PC-3 (cell line): ENCODE measurements at regions not wholly inside any gene's neighbourhood (a gene's known extent, or its start where the extent isn't known, plus 50 kb on each side); places are given as distances from the start of the nearest gene placed in this dataset.

Experiments used
- EZH2 ChIP-seq: fragments of 300-600 bp; sonication (generic); IDR thresholded peaks from one replicate; pipeline ENCODE4 v1.6.1; 2017; ENCODE audit warnings: antibody characterized with exemption, mild to moderate bottlenecking, low read length; ENCODE audit not compliant: unreplicated experiment
- EZH2phosphoT487 ChIP-seq: fragments of 300-600 bp; sonication (generic); IDR thresholded peaks from 2 replicates; pipeline ENCODE4 v1.6.1; 2018; ENCODE audit warnings: mild to moderate bottlenecking, antibody characterized with exemption, low read length, borderline replicate concordance
- TF ChIP-seq, protein P1 (sequence below): fragments of 300-600 bp; sonication (generic); conservative IDR thresholded peaks from 2 replicates; pipeline ENCODE4 v1.5.1; 2017; ENCODE audit warnings: antibody characterized with exemption, low read depth, mild to moderate bottlenecking, low read length

DNA sequence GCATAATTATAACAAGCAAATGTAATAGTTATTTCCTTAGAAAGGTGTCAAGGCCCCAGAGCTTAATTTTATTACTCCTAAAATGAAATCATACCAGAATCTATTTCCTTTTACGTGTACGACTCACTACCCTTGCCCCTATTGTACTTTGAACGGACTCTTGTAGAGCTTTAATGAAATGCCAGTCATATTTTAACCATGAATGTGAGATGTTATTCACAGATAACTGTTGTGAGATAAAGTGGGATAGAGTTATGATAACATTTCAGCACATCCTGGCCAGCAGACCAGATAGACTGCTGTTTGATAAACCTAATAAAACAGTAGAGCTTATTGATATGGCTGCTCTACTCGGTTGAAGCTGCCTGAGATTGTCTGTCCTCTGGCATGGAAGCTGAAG lies 500.8 kb upstream of the PBX1 start:
- TF ChIP-seq, protein P1, sequence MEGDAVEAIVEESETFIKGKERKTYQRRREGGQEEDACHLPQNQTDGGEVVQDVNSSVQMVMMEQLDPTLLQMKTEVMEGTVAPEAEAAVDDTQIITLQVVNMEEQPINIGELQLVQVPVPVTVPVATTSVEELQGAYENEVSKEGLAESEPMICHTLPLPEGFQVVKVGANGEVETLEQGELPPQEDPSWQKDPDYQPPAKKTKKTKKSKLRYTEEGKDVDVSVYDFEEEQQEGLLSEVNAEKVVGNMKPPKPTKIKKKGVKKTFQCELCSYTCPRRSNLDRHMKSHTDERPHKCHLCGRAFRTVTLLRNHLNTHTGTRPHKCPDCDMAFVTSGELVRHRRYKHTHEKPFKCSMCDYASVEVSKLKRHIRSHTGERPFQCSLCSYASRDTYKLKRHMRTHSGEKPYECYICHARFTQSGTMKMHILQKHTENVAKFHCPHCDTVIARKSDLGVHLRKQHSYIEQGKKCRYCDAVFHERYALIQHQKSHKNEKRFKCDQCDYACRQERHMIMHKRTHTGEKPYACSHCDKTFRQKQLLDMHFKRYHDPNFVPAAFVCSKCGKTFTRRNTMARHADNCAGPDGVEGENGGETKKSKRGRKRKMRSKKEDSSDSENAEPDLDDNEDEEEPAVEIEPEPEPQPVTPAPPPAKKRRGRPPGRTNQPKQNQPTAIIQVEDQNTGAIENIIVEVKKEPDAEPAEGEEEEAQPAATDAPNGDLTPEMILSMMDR = no peak
- TF ChIP-seq EZH2phosphoT487 = no peak
- TF ChIP-seq EZH2 = no peak
